Neural progenitor cell (in vitro differentiated cells): ENCODE measurements at regions not wholly inside any gene's neighbourhood (a gene's known extent, or its start where the extent isn't known, plus 50 kb on each side); places are given as distances from the start of the nearest gene placed in this dataset.

Experiments
- EZH2 ChIP-seq: fragments of 200-600 bp; sonication (generic); IDR thresholded peaks from 2 replicates; pipeline ENCODE4 v1.6.1; 2017; ENCODE audit warnings: antibody characterized with exemption, mild to moderate bottlenecking, moderate library complexity
- EZH2phosphoT487 ChIP-seq: fragments of 200-600 bp; sonication (generic); IDR thresholded peaks from 2 replicates; pipeline ENCODE4 v1.6.1; 2017; ENCODE audit warnings: antibody characterized with exemption
- TF ChIP-seq, protein P1 (sequence below): fragments of 200-600 bp; sonication (generic); IDR thresholded peaks from 2 replicates; pipeline ENCODE4 v1.5.1; 2017; ENCODE audit warnings: antibody characterized with exemption, mild to moderate bottlenecking

DNA sequence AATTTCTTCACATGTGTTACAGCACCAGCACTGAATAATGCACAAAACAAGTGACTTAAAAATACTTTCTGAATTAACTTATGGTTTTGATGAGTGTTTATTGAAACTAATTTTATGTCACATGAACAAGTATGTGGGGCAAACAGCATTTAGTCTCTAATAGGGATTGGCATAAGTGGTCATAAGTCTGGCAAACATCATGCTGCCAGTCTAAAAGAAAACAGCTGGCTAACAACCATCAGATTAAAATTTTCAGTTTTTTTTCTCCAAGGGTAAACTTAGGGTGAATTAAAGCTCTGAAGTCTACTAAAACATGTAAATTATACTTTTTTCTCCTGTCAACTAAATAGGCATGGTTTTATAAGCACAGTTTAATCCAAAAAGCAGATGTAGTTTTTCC lies 1014.2 kb downstream of the FAT4 start:
- TF ChIP-seq, protein P1, sequence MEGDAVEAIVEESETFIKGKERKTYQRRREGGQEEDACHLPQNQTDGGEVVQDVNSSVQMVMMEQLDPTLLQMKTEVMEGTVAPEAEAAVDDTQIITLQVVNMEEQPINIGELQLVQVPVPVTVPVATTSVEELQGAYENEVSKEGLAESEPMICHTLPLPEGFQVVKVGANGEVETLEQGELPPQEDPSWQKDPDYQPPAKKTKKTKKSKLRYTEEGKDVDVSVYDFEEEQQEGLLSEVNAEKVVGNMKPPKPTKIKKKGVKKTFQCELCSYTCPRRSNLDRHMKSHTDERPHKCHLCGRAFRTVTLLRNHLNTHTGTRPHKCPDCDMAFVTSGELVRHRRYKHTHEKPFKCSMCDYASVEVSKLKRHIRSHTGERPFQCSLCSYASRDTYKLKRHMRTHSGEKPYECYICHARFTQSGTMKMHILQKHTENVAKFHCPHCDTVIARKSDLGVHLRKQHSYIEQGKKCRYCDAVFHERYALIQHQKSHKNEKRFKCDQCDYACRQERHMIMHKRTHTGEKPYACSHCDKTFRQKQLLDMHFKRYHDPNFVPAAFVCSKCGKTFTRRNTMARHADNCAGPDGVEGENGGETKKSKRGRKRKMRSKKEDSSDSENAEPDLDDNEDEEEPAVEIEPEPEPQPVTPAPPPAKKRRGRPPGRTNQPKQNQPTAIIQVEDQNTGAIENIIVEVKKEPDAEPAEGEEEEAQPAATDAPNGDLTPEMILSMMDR: no peak
- TF ChIP-seq EZH2phosphoT487: no peak
- TF ChIP-seq EZH2: no peak
